D721Med (cell line): ENCODE measurements at regions not wholly inside any gene's neighbourhood (a gene's known extent, or its start where the extent isn't known, plus 50 kb on each side); places are given as distances from the start of the nearest gene placed in this dataset.
"Not testable (repeated sequence)": the region's sequence is repeated elsewhere in the genome, so short reads cannot be mapped to it uniquely, and the experiment has no call there.

ENCODE experiments used
- DNase-seq: peaks from one replicate; pipeline ENCODE4 v3.0.0; 2011; ENCODE audit warnings: low spot score; ENCODE audit not compliant: insufficient read length
- FAIRE-seq: peaks from 2 replicates; lab custom pipeline; 2011; peaks lifted over from hg19 to GRCh38; lab: Jason Lieb, UNC
- TF ChIP-seq, protein P1 (sequence below): IDR thresholded peaks from 2 replicates; pipeline ENCODE4 v1.5.1; 2012; ENCODE audit warnings: mild to moderate bottlenecking, control low read depth; ENCODE audit not compliant: insufficient read depth; ENCODE audit errors: missing control alignments

DNA sequence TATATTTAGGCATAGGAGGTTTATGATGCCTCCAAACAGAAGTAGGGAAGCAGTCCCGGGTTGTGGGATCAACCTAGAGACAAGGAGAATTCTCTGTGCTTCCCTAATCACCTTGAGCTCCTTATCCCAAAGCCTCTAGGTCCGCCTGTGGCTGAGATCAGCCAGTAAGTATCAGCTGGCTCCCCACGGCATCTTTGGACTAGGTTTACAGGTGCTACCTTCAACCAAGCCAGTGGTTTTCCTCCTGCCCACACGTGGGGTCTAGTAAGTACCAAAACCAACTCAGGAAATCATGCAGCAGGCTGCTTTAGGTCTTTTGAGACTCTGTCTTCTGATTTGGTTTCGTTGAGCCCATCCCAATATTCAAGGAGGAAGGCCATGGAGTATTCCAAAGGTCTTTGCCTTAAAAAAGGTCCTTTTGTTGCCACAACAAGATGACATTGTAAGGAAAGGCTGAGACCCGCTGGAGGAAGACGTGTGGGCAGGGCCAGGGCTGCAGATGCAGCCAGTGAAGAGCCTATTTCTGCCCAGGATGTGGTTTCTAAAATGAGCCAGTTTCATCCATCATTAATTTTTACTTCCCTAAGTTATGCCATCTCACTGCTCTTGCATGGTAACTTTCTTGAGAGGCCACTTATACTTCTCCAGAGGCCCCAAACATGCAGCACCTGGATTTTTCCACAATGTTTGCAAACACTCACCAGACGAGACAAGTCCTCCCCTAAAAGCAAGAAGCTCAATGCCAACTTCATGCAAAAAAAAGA is 248.7 kb downstream of the RNF152 start:
- DNase-seq (no peak), FAIRE-seq (peak; percentile 48)
- TF ChIP-seq, protein P1, sequence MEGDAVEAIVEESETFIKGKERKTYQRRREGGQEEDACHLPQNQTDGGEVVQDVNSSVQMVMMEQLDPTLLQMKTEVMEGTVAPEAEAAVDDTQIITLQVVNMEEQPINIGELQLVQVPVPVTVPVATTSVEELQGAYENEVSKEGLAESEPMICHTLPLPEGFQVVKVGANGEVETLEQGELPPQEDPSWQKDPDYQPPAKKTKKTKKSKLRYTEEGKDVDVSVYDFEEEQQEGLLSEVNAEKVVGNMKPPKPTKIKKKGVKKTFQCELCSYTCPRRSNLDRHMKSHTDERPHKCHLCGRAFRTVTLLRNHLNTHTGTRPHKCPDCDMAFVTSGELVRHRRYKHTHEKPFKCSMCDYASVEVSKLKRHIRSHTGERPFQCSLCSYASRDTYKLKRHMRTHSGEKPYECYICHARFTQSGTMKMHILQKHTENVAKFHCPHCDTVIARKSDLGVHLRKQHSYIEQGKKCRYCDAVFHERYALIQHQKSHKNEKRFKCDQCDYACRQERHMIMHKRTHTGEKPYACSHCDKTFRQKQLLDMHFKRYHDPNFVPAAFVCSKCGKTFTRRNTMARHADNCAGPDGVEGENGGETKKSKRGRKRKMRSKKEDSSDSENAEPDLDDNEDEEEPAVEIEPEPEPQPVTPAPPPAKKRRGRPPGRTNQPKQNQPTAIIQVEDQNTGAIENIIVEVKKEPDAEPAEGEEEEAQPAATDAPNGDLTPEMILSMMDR = no peak

DNA sequence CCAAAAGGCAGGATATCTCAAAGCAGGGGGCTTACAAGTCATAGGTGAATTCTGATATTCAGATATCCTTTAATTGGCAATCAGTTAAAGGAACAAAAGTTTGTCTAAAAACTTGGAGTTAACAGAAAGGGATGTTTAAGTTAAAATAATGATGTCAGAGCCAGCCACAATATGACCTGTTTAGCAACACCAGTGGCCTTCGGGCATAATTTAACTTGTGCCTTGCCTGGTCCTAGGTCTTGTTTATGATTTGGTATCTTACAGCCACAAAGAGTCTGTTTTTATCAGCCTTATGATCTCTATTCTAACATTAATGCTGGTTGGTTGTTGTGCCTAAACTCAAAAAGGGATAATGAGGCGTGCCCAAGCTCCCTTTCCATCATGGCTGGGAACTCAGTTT is 252.9 kb downstream of the RNF152 start:
- no peak for DNase-seq
- peak; percentile 93 for FAIRE-seq
- TF ChIP-seq, protein P1 = no peak

DNA sequence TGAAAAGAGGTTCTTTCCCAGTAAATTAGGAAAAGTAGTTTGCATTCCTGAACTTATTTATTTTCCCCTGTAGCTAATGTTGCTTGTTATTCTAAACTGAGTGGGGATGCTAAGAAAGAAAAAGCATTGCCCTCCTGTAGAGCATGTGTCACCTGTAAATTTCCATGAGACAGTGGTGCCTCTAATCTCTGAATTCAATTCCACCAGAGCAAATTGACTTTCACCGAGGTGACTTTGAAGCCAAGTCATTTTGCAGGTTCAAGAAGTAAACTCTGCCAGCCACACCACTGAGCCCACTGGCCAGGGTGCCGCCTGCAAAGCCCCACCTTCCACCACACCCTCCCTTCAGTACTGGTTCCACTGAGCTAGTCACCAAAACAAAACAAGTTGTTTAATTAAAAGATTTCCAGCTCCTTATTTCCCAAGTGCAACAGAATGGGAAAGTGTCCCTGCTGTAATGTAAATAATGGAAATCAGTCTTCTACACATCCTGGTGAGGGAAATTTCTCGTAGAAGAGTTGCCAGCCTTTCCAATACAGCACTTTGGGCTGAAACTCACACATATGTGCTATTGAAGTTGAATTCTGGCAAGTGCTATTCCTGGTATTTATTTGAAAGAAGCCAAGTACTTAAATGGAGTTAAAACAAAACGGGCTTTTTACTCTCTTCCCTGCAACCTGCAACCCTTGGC is 254.8 kb downstream of the RNF152 start:
- FAIRE-seq (peak; percentile 71), DNase-seq (no peak)
- TF ChIP-seq, protein P1 = no peak

DNA sequence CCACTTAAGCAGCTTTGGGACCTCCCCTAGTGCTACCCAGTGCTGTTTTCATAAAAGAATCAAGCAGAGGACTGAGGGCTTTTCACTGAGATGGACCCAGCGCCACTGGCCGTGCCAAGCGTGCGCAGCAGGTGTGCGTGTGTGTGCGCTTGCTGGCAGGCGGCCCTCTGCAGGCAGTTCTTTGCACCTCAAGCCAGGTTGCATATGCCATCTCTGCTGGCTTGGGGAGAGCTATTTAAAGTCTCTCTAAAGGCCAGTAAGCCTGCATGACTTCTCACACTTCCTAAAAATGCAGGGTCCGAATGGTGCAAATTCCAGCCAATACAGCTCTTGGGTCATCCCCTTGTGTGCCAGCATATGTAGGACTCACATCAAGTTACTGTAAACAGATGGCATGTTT is 255.5 kb downstream of the RNF152 start:
- TF ChIP-seq, protein P1 = no peak
- DNase-seq (no peak), FAIRE-seq (no peak)

DNA sequence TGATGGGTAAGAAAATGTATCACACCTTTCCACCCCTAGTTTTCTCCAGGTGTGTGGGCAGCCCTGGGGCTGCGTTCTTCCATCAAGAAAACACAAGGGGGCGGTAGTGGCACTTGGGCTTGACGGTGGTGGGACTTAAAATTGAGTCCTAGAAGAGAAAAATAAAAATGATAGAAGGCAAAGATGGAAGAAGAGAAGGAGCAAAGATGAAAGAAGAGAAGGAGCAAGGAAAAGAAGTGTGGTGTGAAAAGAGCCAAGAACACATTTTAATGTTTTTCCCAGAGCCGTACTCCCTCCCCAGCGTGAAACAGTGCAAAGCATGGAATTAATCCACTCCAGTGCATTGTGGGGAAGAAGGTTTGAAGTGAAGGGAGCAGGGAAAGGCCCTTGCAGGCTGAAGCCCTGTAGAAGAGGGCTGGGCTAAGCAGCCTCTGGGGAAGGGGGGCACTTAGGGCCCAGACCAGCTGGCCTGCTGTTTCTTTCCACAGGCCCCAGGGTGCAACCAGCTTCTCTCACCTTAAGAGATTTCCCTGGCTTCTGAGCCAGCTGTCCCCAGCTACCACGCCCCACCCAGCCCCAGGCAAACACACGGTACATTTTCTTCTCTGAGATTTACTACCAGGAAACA is 256.8 kb downstream of the RNF152 start:
- peak; percentile 97 for FAIRE-seq
- TF ChIP-seq, protein P1 = peak; percentile 59
- DNase-seq = no peak

DNA sequence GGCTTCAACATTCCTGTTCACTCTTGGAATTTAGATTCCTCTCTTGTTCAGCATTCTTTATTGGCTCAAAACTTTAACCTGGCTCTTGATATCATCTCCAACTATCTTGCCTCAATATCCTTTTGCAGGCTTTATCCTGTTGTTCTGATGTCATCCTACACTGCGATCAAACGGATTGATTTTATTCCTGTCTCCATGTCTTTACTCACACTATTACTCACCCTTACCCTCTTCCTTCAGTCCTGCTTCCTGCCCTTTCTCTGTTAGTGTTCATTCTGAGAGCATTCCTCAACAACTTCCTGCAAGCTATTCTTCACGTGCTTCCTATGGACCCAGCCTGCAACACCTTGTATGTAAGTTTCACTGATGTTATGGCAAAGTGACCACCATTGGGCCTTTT is 264.7 kb downstream of the RNF152 start:
- FAIRE-seq = peak; percentile 94
- DNase-seq = no peak
- TF ChIP-seq, protein P1 = no peak

DNA sequence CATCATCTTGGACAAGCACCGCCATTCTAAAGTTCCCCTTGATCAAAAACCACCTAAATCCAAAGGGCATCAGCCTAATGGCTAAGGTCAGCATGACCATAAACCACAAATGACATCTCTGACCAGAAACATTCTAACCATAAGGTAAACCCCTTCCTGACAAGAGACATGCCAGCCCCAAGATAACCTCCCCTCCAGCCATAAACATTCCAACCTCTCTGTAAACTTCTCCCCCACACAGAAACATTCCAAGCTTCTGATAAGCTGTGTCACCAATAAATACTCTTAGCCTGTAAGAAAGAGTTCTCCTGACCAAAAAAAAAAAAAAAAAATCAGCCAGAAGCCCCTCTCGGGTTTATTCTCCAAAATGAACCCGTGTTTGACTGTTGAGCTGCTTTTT is 268.2 kb downstream of the RNF152 start:
- not testable (repeated sequence) for DNase-seq, FAIRE-seq
